Erythroblast (primary cell): ENCODE measurements at regions not wholly inside any gene's neighbourhood (a gene's known extent, or its start where the extent isn't known, plus 50 kb on each side); places are given as distances from the start of the nearest gene placed in this dataset.

Source experiments
- GATA1 ChIP-seq: IDR thresholded peaks from 2 replicates; pipeline ENCODE4 v1.6.1; 2011; ENCODE audit warnings: low read depth, mild to moderate bottlenecking, control low read depth, low read length, moderate library complexity
- POLR2A ChIP-seq: IDR thresholded peaks from 2 replicates; pipeline ENCODE4 v1.6.1; 2011; ENCODE audit warnings: mild to moderate bottlenecking, low read length

- TF ChIP-seq POLR2A (no peak), GATA1 (no peak)
Measured at GRCh38 chr3:168213920-168214319, 118.2 kb upstream of the GOLIM4 start.
